ENCODE measurements at regions not wholly inside any gene's neighbourhood (a gene's known extent, or its start where the extent isn't known, plus 50 kb on each side); places are given as distances from the start of the nearest gene placed in this dataset.

DNA sequence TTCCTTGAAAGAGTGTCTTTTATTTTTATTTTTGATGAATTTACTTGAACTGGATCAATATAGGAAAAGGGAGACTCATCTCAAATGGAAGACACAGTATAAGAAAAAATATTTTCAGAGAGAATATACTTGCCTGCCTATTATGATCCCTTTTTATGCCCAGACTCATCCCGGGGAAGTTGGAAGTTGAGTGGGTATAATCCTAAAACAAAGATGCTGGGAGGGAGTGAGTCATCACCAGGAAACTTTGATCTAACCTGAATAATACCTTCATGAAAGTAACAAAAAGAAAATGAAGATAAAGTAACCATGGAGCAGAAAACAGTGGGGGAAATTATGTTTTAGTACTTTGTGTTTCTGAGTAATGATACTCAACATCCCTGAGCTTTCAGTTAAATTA is 1514.0 kb downstream of the FAM181B start:
- Histone ChIP-seq H3K9me3 (no peaks in the 10 kb centered on the region), H3K27ac (no peak overlapping the region), H3K27me3 (no peaks in the 10 kb centered on the region), H3K4me3 (peak overlapping the region in 1 of 12 donors; percentile 8), H3K36me3 (no peaks in the 10 kb centered on the region), H3K4me1 (no peaks in the 10 kb centered on the region)
- WGBS, 4 donors: 84 to 96% (median 87%) methylated on average over 1 of the region's 1 CpG
- intact Hi-C loops (cut with DNase I): no loop called here
- TF ChIP-seq POLR2A (IDR thresholded peaks at IDR 0.05) (no peak), CTCF (IDR thresholded peaks at IDR 0.05) (no peak)
- ATAC-seq (no peak), DNase-seq (no peak)

DNA sequence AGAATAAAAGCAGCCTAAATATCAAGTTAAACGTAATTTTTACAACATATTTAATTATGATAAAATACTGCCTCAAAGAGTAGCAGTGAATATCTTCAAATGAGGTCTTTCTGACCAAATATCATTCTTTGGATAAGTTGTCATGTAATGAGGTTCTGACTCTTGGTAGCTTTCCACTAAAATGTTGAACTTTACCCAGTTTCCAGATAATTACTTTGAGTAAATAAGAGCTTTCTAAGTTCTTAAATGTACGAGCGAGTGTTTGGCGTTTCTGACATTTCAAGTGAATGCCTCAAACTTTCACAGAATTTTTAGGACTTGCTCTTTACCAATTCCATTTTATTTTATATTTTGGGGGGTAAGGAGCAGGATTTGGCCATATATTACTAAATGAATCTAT is 1515.2 kb downstream of the FAM181B start:
- no peak for DNase-seq
- Histone ChIP-seq H3K36me3 (no peaks in the 10 kb centered on the region), H3K27ac (no peak overlapping the region), H3K27me3 (no peaks in the 10 kb centered on the region), H3K9me3 (no peaks in the 10 kb centered on the region), H3K4me3 (no peak overlapping the region), H3K4me1 (no peaks in the 10 kb centered on the region)
- TF ChIP-seq POLR2A (IDR thresholded peaks at IDR 0.05): no peak
- no peak for TF ChIP-seq CTCF (IDR thresholded peaks at IDR 0.05)
- ATAC-seq: no peak
- WGBS, 4 donors: 81 to 88% (median 84%) methylated on average over 4 of the region's 4 CpGs
- intact Hi-C loops (cut with DNase I): no loop called here

GRCh38 chr11:81211050-81211449 is 1522.6 kb downstream of the FAM181B start:
- WGBS, 4 donors: 76 to 87% (median 82%) methylated on average over 4 of the region's 4 CpGs
- TF ChIP-seq CTCF (IDR thresholded peaks at IDR 0.05) (no peak), POLR2A (IDR thresholded peaks at IDR 0.05) (no peak)
- no peaks in the 10 kb centered on the region for H3K36me3 ChIP-seq
- DNase-seq (no peak), ATAC-seq (no peak)
- no peaks in the 10 kb centered on the region for H3K9me3 ChIP-seq
- H3K27ac ChIP-seq: no peak overlapping the region
- intact Hi-C loops (cut with DNase I): no loop called here
- no peaks in the 10 kb centered on the region for H3K27me3 ChIP-seq
- H3K4me1 ChIP-seq: no peaks in the 10 kb centered on the region
- no peak overlapping the region for H3K4me3 ChIP-seq

DNA sequence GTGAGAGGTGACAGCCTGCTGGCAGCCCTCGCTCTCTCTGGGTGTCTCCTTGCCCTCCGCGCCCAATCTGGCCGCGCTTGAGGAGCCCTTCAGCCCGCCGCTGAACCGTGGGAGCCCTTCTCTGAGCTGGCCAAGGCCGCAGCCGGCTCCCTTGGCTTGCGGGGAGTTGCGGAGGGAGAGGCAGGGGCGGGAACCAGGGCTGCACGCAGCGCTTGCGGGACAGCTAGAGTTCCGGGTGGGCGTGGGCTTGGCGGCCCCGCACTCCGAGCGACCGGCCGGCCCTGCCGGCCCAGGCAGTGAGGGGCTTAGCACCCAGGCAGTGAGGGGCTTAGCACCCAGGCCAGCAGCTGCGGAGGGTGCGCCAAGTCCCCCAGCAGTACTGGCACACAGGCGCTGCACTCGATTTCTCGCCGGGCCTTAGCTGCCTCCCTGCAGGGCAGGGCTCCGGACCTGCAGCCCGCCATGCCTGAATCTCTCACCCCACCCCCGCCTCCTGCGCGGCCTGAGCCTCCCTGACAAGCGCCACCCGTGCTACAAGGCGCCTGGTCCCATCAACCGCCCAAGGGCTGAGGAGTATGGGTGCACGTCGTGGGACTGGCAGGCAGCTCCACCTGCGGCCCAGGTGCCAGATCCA is 1526.1 kb downstream of the FAM181B start:
- no peaks in the 10 kb centered on the region for H3K9me3 ChIP-seq
- DNase-seq (no peak), ATAC-seq (no peak)
- no peak overlapping the region for H3K4me3 ChIP-seq
- 94 to 96% (median 95%) methylated on average over 24 to 43 of the region's 43 CpGs for WGBS, 4 donors
- no peaks in the 10 kb centered on the region for H3K36me3 ChIP-seq
- no peak overlapping the region for H3K27ac ChIP-seq
- no peaks in the 10 kb centered on the region for H3K27me3 ChIP-seq
- intact Hi-C loops (cut with DNase I): no loop called here
- H3K4me1 ChIP-seq: no peaks in the 10 kb centered on the region
- TF ChIP-seq POLR2A (IDR thresholded peaks at IDR 0.05): no peak
- TF ChIP-seq CTCF (IDR thresholded peaks at IDR 0.05): no peak

Measured in heart left ventricle (tissue), 16 donors.